Type B pancreatic cell (in vitro differentiated cells): ENCODE measurements at regions not wholly inside any gene's neighbourhood (a gene's known extent, or its start where the extent isn't known, plus 50 kb on each side); places are given as distances from the start of the nearest gene placed in this dataset.

Experiments used
- DNase-seq: peaks from one replicate; pipeline ENCODE4 v3.0.0; 2021; ENCODE audit warnings: mixed read lengths; ENCODE audit not compliant: unreplicated experiment; ENCODE audit errors: extremely low spot score
- H3K27ac Mint-ChIP-seq: 2 replicates; pipeline ENCODE4 v1.8.0; 2021; ENCODE audit warnings: mild to moderate bottlenecking, mixed read lengths
- H3K27me3 Mint-ChIP-seq: 2 replicates; pipeline ENCODE4 v1.8.0; 2021; ENCODE audit warnings: mixed read lengths
- H3K36me3 Mint-ChIP-seq: 2 replicates; pipeline ENCODE4 v1.8.0; 2021; ENCODE audit warnings: mixed read lengths
- H3K4me1 Mint-ChIP-seq: one replicate; pipeline ENCODE4 v1.8.0; 2021; ENCODE audit warnings: mixed read lengths; ENCODE audit not compliant: unreplicated experiment
- H3K4me3 Mint-ChIP-seq: 2 replicates; pipeline ENCODE4 v1.8.0; 2021; ENCODE audit warnings: mild to moderate bottlenecking, mixed read lengths
- H3K9me3 Mint-ChIP-seq: 2 replicates; pipeline ENCODE4 v1.8.0; 2021; ENCODE audit warnings: mixed read lengths
- TF ChIP-seq, protein P1 (sequence below): fragments of 200-600 bp; sonication (generic); conservative IDR thresholded peaks from 2 replicates; pipeline ENCODE4 v1.5.0; 2021; ENCODE audit warnings: antibody characterized with exemption, mild to moderate bottlenecking

DNA sequence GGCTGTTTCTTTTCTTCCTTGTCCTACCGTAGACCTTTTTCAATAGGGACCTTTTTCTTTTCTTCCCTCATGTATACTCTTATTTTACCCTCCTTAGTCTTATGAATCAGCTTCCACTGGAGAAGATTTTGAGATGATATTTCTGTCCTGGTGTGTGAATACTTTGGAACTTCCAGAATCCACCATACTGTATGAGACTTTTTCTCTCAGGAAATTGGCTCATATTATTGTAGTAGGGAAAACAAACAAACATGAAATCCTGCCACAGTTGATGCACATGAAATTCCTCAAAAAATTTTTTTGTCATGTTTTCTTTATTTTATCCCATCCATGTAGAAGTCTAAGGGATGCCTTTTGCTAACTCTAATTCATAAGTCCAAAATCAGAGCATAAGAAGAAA lies 289.3 kb upstream of the PLSCR5 start:
- no peaks in the 10 kb centered on the region for H3K27me3 Mint-ChIP-seq
- no peak overlapping the region for H3K27ac Mint-ChIP-seq
- H3K36me3 Mint-ChIP-seq = no peaks in the 10 kb centered on the region
- no peaks in the 10 kb centered on the region for H3K9me3 Mint-ChIP-seq
- no peak overlapping the region for H3K4me3 Mint-ChIP-seq
- TF ChIP-seq, protein P1, sequence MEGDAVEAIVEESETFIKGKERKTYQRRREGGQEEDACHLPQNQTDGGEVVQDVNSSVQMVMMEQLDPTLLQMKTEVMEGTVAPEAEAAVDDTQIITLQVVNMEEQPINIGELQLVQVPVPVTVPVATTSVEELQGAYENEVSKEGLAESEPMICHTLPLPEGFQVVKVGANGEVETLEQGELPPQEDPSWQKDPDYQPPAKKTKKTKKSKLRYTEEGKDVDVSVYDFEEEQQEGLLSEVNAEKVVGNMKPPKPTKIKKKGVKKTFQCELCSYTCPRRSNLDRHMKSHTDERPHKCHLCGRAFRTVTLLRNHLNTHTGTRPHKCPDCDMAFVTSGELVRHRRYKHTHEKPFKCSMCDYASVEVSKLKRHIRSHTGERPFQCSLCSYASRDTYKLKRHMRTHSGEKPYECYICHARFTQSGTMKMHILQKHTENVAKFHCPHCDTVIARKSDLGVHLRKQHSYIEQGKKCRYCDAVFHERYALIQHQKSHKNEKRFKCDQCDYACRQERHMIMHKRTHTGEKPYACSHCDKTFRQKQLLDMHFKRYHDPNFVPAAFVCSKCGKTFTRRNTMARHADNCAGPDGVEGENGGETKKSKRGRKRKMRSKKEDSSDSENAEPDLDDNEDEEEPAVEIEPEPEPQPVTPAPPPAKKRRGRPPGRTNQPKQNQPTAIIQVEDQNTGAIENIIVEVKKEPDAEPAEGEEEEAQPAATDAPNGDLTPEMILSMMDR = no peak
- no peak for DNase-seq
- no peaks in the 10 kb centered on the region for H3K4me1 Mint-ChIP-seq

- Mint-ChIP-seq H3K27ac (no peak overlapping the region), H3K36me3 (no peaks in the 10 kb centered on the region), H3K9me3 (no peaks in the 10 kb centered on the region), H3K4me3 (no peak overlapping the region), H3K4me1 (no peaks in the 10 kb centered on the region), H3K27me3 (no peaks in the 10 kb centered on the region)
- DNase-seq = no peak
- TF ChIP-seq, protein P1 = no peak
These were observed 286.9 kb upstream of the PLSCR5 start for GRCh38 chr3:146892041-146892440.

- Mint-ChIP-seq H3K27ac (no peak overlapping the region), H3K27me3 (no peaks in the 10 kb centered on the region), H3K9me3 (no peaks in the 10 kb centered on the region), H3K4me1 (no peaks in the 10 kb centered on the region), H3K36me3 (no peaks in the 10 kb centered on the region), H3K4me3 (no peak overlapping the region)
- DNase-seq = no peak
- TF ChIP-seq, protein P1 = no peak
These were observed 284.5 kb upstream of the PLSCR5 start for GRCh38 chr3:146889626-146890025.

GRCh38 chr3:146888176-146888575 lies 283.0 kb upstream of the PLSCR5 start:
- H3K4me3 Mint-ChIP-seq = no peak overlapping the region
- no peaks in the 10 kb centered on the region for H3K9me3 Mint-ChIP-seq
- no peaks in the 10 kb centered on the region for H3K27me3 Mint-ChIP-seq
- H3K4me1 Mint-ChIP-seq = peaks cover 3% of the 10 kb centered on the region
- H3K27ac Mint-ChIP-seq = no peak overlapping the region
- H3K36me3 Mint-ChIP-seq = no peaks in the 10 kb centered on the region
- DNase-seq = no peak
- TF ChIP-seq, protein P1 = no peak

- TF ChIP-seq, protein P1 = no peak
- Mint-ChIP-seq H3K4me3 (no peak overlapping the region), H3K27me3 (no peaks in the 10 kb centered on the region), H3K36me3 (no peaks in the 10 kb centered on the region), H3K4me1 (peaks cover 8% of the 10 kb centered on the region), H3K27ac (no peak overlapping the region), H3K9me3 (no peaks in the 10 kb centered on the region)
- DNase-seq = no peak
These were observed 279.6 kb upstream of the PLSCR5 start for GRCh38 chr3:146884721-146885120.

- no peaks in the 10 kb centered on the region for H3K36me3 Mint-ChIP-seq
- no peak overlapping the region for H3K27ac Mint-ChIP-seq
- no peak for DNase-seq
- H3K27me3 Mint-ChIP-seq = no peaks in the 10 kb centered on the region
- H3K4me1 Mint-ChIP-seq = peaks cover 8% of the 10 kb centered on the region
- no peak overlapping the region for H3K4me3 Mint-ChIP-seq
- TF ChIP-seq, protein P1 = no peak
- H3K9me3 Mint-ChIP-seq = no peaks in the 10 kb centered on the region
These were observed 279.1 kb upstream of the PLSCR5 start for GRCh38 chr3:146884296-146884695.
